Activated CD8-positive, alpha-beta memory T cell treated with anti-CD3 and anti-CD28 coated beads, Interleukin-2, amount 50 U/mL, for 48 hours (primary cell): ENCODE measurements at regions not wholly inside any gene's neighbourhood (a gene's known extent, or its start where the extent isn't known, plus 50 kb on each side); places are given as distances from the start of the nearest gene placed in this dataset.
"Not testable (repeated sequence)": the region's sequence is repeated elsewhere in the genome, so short reads cannot be mapped to it uniquely, and the experiment has no call there.

ENCODE experiments used
- DNase-seq: peaks from one replicate; pipeline ENCODE4 v3.0.0-alpha.2; 2020

GRCh38 chr6:16947375-16948015 lies 154.4 kb upstream of the STMND1 start:
- DNase-seq, result no peak

GRCh38 chr6:16944596-16944995 lies 157.3 kb upstream of the STMND1 start:
- DNase-seq, result no peak

- DNase-seq, result no peak
These were observed 162.0 kb upstream of the STMND1 start for GRCh38 chr6:16939839-16940238.

GRCh38 chr6:16939351-16939750 lies 162.5 kb upstream of the STMND1 start:
- no peak for DNase-seq

GRCh38 chr6:16936893-16937292 lies 165.0 kb upstream of the STMND1 start:
- DNase-seq, result no peak

GRCh38 chr6:16933961-16934360 lies 167.9 kb upstream of the STMND1 start:
- no peak for DNase-seq

- DNase-seq, result no peak
These were observed 168.3 kb upstream of the STMND1 start for GRCh38 chr6:16933532-16933931.

- no peak for DNase-seq
These were observed 168.9 kb upstream of the STMND1 start for GRCh38 chr6:16932920-16933319.

GRCh38 chr6:16931079-16931478 lies 169.8 kb upstream of the ATXN1 start:
- DNase-seq, result not testable (repeated sequence)

- DNase-seq, result no peak
These were observed 169.2 kb upstream of the ATXN1 start for GRCh38 chr6:16930432-16930831.

- no peak for DNase-seq
These were observed 168.5 kb upstream of the ATXN1 start for GRCh38 chr6:16929809-16930208.

- no peak for DNase-seq
These were observed 167.1 kb upstream of the ATXN1 start for GRCh38 chr6:16928387-16928786.

GRCh38 chr6:16927205-16927604 lies 165.9 kb upstream of the ATXN1 start:
- DNase-seq, result no peak

- no peak for DNase-seq
These were observed 164.2 kb upstream of the ATXN1 start for GRCh38 chr6:16925461-16925860.

GRCh38 chr6:16922282-16922681 lies 161.0 kb upstream of the ATXN1 start:
- DNase-seq, result no peak

- DNase-seq, result no peak
These were observed 160.3 kb upstream of the ATXN1 start for GRCh38 chr6:16921399-16922110.

GRCh38 chr6:16918586-16918985 lies 157.3 kb upstream of the ATXN1 start:
- no peak for DNase-seq

GRCh38 chr6:16914184-16914583 lies 152.9 kb upstream of the ATXN1 start:
- DNase-seq, result no peak

- DNase-seq, result no peak
These were observed 151.5 kb upstream of the ATXN1 start for GRCh38 chr6:16912756-16913155.

- DNase-seq, result no peak
These were observed 149.8 kb upstream of the ATXN1 start for GRCh38 chr6:16911088-16911487.

GRCh38 chr6:16909658-16910360 lies 148.5 kb upstream of the ATXN1 start:
- no peak for DNase-seq

- no peak for DNase-seq
These were observed 146.7 kb upstream of the ATXN1 start for GRCh38 chr6:16907991-16908390.

- DNase-seq, result no peak
These were observed 143.7 kb upstream of the ATXN1 start for GRCh38 chr6:16904957-16905356.

- no peak for DNase-seq
These were observed 142.2 kb upstream of the ATXN1 start for GRCh38 chr6:16903470-16903869.
